Activated CD4-positive, alpha-beta T cell treated with anti-CD3 and anti-CD28 coated beads for 48 hours (primary cell): ENCODE measurements at regions not wholly inside any gene's neighbourhood (a gene's known extent, or its start where the extent isn't known, plus 50 kb on each side); places are given as distances from the start of the nearest gene placed in this dataset.
"Not testable (repeated sequence)": the region's sequence is repeated elsewhere in the genome, so short reads cannot be mapped to it uniquely, and the experiment has no call there.

Source experiments
- DNase-seq: peaks from one replicate; pipeline ENCODE4 v3.0.0-alpha.2; 2020

DNA sequence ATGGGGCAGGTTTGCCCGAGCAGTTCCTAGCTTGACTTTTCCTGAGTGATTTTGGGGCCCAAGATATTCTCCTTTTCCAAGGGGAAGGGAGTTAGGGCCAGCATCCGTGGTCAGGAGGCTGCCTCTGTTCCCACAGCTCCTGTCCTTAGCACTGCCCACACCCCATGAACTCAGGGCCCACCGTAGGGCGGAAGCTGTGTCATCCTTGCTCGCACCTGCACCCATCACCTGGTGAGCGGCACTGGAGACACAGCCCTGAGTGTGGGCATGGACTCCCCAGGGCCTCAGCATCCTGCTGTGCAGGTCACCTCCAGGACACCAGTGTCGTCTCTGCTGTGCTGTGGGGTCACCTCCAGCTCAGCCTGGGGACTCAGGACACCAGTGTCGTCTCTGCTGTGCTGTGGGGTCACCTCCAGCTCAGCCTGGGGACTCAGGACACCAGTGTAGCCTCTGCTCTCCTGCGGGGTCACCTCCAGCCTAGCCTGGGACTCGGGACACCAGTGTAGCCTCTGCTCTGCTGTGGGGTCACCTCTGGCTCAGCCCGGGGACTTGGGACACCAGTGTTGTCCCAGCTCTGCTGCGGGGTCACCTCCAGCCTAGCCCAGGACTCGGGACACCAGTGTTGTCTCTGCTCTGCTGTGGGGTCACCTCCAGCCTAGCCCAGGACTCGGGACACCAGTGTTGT, 322.9 kb downstream of the ADGRD1 start:
- DNase-seq, result no peak

DNA sequence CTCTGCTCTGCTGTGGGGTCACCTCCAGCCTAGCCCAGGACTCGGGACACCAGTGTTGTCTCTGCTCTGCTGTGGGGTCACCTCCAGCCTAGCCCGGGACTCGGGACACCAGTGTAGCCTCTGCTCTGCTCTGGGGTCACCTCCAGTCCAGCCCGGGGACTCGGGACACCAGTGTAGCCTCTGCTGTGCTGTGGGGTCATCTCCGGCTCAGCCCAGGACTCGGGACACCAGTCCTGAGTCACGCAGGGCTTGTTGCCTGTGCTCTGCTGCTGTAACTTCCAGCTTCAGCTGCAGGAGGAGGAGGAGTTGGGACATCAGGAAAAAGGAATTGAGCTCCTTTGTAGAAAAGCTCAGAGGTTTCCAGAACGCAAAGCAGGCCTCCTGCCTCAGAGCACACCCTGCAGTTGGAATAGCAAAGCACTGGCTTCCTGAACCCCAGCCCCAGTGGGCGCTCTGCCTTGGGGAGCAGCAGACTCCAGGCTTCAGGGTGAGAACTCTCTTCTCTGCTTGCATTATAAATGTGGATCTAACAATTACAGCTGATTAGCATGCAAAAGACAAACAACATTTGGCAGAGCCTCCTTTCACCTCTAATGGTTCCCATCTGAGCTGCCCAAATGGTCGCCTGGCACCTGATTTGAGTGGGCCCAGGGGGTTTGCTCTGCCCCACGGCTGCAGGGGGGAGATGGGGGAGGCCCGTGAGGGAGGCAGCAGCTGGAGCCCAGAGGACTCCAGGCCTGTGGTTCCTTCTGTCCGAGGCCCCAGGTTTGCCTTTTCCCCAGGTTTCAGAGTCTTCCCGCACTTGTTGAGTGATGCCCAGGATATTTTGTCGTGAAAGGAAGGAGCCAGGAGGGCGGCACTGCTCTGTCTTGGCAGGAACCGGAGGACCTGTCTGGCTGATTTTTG, 323.7 kb downstream of the ADGRD1 start:
- not testable (repeated sequence) for DNase-seq

DNA sequence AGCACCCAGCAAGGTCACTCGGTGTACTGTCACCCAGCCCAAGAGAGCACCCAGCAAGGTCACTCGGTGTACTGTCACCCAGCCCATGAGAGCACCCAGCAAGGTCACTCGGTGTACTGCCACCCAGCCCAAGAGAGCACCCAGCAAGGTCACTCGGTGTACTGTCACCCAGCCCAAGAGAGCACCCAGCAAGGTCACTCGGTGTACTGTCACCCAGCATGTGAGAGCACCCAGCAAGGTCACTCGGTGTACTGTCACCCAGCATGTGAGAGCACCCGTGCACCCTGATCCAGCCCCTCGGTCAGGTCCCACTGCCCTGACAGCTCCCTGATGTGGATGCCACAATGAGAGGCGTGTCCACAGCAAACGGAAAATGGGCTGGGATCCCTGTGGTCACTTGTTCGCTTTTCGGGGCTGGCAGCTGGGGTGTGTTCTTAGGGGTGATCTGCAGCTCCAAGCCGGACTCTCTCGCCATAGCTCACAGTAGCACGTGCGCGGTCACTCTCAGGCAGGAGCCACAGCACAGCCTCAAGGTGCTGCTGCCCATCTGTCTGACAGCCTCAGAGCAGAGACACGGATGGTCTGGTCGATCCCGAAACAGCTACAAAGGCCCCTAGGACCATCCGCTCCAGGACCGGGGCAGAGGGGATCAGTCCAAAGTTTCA, 324.9 kb downstream of the ADGRD1 start:
- DNase-seq, result not testable (repeated sequence)

DNA sequence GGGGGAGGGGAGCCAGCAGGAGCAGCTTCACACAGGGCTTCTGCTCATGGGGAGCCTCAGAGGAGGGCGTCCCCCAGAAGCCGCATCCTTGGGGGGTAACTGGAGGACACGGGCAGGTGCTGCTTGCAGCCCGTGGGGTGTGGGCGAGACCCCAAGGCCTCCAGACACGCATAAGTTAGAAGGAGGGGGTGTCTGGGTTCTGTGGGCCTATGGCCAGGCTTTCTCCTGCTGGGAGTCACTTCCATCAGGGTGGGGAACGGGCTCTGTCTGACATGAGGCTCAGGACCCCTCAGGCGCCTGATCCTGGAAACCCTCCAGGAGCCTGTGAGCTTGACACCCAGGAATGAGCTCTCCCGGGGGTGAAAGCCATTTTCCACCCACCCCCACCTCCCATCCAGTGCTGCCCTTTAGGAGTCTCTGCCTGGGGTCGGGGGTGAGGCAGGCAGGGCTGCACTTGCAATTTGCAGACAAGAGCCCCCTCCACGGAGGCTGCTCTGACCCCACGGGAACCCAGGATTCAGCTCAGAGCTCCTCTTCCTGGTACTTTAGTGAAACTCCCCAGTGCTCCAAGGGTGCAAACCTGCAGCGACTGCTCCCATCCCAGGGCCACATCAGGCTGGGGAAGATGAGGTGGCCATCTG, 325.7 kb downstream of the ADGRD1 start:
- DNase-seq, result no peak

DNA sequence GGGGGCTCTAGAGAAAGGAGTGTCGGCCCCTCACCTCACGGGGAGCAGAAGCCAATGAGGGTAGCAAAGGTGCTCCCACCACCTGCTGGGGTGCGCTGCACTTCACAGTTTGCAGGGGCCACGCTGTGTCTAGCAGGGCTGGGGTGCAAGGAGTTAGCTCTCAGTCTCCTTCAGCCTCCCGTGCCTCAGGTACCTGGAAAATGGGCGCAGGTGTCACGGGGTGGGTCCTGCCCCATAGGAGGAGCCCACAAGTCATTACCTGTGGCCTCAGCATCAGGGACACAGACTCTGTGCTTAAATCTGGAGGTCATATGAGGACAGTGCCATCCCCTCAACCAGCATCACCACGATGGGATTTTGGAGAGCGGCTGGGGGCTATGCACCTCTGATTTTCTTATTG, 326.7 kb downstream of the ADGRD1 start:
- DNase-seq, result no peak

DNA sequence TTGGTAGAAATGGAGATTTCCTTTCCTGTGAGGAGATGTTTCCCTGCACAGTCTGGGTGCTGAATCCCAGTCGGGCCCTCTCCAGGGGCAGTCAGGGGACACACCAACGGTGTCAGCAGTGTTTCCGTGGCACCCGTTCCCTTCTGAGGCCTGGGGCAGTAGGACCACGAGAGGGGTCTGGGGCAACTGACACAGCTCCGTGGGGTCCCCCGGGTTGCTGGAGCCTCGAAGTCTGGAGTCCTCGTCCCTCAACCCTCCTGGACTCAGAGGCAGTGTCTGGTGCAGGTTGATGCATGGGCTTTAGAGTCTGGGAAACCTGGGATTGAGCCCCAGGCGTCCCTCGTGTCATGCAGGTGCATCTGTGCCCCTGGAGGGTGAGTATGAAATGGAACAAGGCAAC, 327.3 kb downstream of the ADGRD1 start:
- no peak for DNase-seq

DNA sequence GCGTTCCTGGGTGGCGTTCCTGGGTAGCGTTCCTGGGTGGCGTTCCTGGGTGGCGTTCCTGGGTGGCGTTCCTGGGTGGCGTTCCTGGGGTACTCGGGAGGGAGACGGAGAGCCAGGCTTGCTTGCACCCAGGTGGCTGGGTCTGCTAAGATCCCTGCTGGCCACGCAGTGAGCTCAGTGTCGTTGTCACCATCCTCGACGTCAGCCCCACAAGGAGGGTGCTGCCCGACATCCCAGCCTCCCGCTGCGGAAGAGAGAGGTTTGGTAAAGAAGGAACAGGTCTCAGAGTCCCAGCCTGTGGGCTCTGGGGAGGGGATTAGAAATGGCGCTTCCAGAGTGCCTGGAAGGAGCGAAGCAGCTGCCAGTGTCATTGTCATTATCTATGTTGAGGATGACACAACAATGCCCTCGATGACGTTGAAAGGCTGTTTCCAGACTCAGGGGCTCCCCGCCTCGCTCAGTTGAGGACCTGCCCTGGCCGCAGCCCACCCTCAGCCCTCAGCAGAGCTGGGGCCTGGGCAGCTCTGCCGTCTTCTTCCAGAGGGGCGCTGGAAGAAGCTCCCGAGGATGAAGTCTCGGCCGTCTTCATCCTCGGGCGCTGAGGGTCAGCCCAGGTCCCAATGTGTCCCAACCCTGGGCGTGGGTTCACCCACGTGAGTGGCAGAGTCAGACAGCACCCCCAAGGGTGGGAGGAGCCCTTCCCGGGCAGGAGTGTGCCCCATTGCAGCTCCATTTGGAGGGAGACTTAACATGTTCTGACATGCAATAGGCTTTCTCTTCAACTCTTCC, 328.8 kb downstream of the ADGRD1 start:
- DNase-seq, result no peak

DNA sequence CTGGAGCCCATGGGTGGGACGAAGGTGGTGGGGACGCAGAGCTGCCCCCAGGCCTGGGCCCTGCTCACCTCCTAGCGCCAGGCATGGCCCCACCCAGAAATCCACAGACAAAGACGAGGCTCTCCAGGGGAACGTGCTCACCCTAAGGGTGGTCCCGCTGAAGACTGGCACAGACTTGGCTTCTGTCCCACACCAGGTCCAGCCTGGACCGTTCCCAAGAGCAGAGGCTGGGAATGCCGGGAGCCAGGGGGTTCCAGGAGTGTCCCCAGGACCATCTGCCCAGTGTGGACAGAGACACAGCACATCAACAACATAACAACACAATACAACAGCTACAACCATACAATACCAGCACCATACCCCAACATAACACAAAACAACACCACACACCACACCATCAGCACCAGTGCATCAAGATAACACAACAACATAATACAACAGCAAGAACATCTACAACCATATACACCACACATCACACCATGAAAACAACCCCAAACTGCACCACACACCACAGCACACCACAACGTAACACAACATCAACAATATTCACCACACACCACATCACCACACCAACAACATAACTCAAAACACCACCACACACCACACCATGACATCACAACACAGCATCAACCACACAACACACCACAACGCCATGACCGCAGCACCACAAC, 329.6 kb downstream of the ADGRD1 start:
- DNase-seq, result no peak

DNA sequence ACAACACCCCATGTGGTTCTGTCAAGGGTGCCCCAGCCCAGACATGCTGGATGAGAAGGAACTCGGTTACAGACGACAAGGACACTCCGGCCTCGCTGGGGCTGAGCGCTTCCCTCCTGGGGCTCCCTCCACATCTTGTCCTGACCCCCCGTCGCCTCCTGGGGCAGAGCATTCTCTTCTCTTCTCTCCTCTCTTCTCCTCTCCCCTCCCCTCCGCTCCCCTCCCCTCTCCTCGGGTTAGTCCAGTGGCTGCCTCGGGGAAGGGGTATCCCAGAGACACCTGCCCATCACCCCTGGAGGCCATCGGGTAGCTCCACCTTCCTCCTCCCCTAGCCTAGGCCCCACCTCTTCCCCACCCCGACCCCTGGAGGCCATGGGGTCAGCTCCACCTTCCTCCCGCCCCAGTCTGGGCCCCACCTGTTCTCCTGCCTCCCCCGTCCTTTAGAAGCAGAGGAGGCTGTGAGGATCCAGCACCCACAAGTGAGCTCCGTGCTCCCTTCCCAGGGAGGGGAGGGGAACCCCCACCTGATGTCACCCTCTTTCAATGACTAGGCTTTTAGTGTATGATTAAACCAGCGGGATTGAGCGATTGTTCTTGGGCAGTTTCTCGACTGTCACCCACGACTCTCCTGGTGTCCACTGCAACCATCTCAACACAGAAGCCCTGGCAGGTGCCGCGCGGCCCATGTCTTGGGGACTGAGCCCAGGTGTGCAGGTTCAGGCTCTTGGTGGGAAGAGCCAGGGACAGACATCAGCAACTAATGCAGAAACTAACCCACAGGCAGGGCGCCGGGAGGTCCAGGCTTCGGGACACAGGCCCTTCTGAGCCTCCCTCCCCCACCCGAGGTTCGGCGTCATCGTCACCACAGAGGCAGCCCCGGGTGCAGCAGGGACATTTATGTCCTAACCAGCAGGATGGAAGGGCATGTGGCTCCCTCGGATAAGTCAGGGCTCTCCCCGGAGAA, 330.4 kb downstream of the ADGRD1 start:
- DNase-seq, result not testable (repeated sequence)

DNA sequence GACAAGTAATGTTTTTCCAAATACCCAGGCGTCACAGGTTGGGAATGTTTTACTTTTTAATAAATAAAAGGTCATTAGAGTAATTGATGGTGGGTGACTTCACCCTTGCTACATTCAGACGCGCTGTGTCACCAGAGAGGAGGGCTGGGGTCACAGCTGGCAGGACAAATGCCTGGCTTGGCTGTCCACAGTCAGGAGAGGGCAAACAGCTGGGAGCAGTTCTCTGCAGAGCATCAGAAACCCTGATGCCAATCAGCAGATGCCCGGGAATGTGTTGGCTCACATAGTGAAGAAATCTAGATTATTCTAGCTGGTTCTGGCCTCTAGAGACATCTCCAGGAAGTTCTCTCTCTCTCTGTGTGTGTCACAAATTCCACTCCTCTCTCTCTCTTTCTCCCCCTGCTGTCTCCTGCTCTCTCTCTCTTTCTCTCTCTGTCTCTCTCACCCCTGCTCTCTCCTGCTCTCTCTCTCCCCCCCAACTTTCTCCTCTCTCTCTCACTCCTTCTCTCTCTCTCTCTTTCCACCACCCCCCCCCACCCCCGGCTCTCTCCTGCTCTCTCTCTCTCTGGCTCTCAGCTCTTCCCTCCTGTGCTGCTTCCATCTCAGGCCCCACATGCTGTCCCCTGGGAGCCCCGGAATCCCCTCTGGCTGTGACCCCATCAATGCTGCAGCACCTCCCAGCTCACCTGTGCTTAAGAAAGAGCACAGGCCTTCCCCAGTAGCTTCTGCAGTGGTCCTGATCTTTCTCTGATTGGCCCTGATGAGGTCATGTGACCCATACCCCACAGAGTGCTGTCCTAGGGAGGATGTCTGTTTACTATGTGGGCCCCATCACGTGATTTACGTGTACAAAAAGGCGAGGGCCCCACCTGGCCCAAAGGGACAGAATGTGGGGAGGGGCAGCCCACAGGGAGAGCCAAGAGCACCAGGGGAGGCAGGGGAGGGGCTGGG, 331.5 kb downstream of the ADGRD1 start:
- DNase-seq, result not testable (repeated sequence)

DNA sequence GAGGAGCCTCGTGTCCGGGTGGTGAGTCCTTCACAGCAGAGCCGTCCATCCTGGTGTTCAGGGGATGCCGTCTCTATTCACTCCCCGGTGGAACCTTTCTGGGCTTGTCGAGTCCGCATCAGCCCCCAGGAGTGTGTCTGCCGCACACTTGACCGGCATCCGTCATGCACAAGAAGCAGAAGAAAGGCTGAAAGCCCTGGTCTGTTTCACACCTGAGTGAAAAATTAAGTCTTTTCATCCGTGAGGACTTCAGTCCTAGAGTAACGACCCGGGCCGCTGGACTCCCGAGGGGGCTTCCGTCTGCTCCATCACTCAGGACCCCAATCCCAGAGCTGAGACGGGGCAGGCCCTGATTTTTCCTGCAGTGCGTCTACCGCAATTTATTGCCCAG, 332.2 kb downstream of the ADGRD1 start:
- not testable (repeated sequence) for DNase-seq

DNA sequence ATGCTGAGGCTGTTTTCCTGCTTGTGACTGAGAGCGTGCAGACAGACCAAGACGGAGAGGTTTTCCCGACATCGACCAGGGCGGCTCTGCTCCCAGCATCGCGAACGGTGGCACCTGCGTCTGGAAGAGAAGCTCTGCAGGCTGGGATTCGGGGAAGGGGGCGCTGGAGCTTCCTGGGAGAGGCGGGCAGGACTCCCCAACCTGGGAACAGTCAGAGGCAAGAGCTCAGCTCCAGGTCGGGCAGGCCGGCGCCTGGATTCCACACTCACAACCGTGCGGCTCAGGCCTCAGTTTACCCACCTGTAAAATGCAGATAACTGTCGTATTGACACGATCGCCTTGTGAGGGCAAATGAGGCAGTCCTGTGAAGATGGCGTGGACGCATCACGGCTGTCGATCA, 332.6 kb downstream of the ADGRD1 start:
- DNase-seq, result not testable (repeated sequence)

DNA sequence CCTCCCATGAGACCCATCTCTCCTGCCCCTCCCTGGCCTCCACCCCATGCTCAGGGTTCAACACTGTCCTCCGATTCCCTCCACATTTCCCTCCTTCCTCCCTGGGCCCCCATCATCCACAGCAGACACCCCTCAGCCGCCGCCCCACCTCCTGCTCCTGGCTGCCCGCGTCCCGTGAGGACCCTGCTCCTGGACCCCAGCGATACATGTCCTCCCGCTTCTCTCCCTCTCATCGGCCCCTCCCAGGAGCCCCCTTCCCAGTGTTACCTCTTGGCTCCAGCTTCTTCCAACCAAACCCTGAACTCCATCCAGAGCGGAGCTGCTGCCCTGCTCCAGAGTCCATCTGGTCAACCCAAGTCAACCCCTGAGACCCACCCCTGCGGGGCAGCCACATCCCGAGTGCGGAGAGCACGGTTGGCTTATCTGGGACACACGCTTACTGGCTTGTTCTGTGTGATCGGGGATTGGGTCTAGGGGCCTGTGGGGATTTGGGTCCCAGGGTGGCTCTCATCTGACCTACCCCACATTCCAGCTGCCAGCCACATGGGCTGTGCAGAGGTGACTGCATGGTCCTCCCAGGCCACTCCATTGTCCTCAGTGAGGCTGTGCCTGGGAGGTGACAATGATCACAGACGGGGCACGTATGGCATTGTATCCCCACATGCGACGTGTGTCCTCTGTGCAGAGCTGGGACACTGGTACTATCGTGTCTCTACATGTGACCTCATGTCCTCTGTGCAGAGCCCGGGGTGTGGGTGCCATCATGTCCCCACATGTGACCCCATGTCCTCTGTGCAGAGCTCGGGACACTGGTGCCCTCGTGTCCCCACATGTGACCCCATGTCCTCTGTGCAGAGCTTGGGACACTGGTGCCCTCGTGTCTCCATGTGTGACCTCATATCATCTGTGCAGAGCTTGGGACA, 333.6 kb downstream of the ADGRD1 start:
- DNase-seq, result no peak

DNA sequence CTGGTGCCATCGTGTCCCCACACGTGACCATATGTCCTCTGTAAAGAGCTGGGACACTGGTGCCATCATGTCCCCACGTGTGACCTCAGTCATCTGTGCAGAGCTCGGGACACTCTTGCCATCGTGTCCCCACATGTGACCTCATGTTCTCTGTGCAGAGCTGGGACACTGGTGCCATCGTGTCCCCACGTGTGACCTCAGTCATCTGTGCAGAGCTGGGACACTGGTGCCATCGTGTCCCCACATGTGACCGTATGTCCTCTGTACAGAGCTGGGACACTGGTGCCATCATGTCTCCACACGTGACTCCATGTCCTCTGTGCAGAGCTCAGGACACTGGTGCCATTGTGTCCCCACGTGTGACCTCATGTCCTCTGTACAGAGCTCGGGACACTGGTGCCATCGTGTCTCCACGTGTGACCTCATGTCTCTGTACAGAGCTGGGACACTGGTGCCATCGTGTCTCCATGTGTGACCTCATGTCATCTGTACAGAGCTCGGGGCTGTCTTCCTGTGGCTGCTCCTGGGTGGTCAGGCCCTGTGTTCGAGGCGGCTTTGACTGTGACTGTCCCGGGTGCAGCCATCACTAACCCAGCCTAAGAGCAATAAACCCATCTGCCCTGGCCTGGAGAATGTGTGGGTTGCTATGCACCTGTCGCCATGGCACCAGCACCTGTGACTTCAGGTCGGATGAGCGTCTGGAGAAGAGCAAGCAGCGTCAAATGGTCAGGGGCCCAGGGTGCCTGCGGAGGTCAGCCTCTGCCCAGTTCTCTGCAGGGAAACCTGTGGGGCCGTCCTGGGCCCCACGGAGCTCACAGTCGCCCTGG, 334.4 kb downstream of the ADGRD1 start:
- DNase-seq, result no peak

DNA sequence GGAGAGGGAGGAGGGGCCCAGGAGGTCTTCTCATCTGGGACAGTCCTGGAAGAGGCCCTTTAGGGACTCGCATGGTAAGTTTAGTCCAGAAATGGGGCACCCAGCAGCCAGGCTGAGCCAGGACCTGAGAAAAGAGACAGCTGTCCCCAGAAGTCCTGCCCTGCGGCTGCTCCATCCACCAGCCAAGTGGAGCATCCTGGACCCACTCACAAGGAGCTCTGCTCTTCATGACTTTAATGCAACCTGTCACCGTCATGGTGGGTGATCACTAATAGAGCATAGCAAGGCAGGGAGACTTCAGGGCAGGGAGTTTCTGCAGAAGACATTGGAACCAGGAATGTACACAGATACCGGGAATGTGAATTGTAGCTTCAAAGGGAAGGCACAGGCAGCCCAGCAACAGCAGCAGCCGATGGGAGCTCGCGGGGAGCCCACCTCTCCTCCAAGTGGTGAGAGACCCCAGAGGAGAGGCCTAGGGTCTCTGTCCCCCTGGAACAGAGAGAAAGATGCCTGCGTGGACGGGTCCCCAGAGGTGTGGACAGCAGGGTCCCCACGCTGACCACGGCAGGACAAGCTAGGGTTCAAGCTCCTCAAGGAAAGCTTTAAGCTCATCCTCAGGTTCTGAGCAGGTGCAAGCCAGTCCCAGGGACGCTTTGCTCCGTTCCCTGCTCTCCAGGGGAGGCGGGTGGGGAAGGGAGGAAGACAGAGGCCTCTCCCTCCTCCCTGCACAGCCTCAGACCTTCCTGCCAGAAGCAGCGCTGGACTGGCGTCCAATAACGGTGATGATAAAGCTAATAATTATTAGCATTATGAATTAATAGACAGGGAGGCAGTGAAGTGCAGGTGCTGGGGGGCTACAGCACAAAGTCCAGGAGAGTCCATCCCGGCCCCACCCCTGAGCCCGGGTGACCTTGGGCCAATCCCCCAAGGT, 335.3 kb downstream of the ADGRD1 start:
- not testable (repeated sequence) for DNase-seq

DNA sequence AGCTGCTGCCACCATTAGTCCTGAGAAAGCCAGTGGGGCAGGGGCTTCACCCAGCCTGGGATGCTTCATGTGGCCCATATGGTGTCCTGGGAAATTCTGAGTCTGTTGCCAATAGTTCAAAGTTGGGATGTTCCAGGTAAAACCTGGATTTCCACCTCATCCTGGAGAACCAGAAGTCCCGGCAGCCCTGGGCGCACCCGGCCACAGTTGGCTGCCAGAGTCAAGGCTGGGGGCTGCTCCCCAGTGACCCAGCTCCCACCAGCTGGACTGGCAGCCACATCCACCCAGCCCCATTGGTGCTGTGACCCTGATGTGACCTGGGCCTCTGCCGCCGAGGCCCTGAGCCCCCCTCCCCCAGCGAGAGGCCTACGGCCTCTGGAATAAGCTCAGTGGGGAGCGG, 336.1 kb downstream of the ADGRD1 start:
- DNase-seq, result not testable (repeated sequence)
